ENCODE measurements at regions not wholly inside any gene's neighbourhood (a gene's known extent, or its start where the extent isn't known, plus 50 kb on each side); places are given as distances from the start of the nearest gene placed in this dataset.

GRCh38 chr10:130727766-130728490, 583.6 kb downstream of the TCERG1L start:
- no peak overlapping the region for H3K4me3 ChIP-seq (ENCODE audit: low read length)
- H3K9ac ChIP-seq (ENCODE audit: low read length), result no peak overlapping the region
- H3K27ac ChIP-seq (ENCODE audit: low read length), result no peak overlapping the region
- no peaks in the 10 kb centered on the region for H3K4me1 ChIP-seq (ENCODE audit: control insufficient read depth, low read depth, low read length)
- no peaks in the 10 kb centered on the region for H3K9me3 ChIP-seq (ENCODE audit: control insufficient read depth, low read depth, low read length)
- H3K36me3 ChIP-seq (ENCODE audit: control insufficient read depth, low read depth, low read length), result no peaks in the 10 kb centered on the region
- no peaks in the 10 kb centered on the region for H3K27me3 ChIP-seq (ENCODE audit: control insufficient read depth, insufficient read depth, low read length)

- no peak overlapping the region for H3K9ac ChIP-seq (ENCODE audit: low read length)
- no peaks in the 10 kb centered on the region for H3K36me3 ChIP-seq (ENCODE audit: control insufficient read depth, low read depth, low read length)
These were observed 582.8 kb downstream of the TCERG1L start for GRCh38 chr10:130728531-130729215.

GRCh38 chr10:130729876-130730275, 581.6 kb downstream of the TCERG1L start:
- Histone ChIP-seq H3K4me3 (ENCODE audit: low read length) (no peak overlapping the region), H3K9ac (ENCODE audit: low read length) (no peak overlapping the region), H3K4me1 (ENCODE audit: control insufficient read depth, low read depth, low read length) (no peaks in the 10 kb centered on the region), H3K27me3 (ENCODE audit: control insufficient read depth, insufficient read depth, low read length) (no peaks in the 10 kb centered on the region), H3K27ac (ENCODE audit: low read length) (no peak overlapping the region), H3K36me3 (ENCODE audit: control insufficient read depth, low read depth, low read length) (no peaks in the 10 kb centered on the region), H3K9me3 (ENCODE audit: control insufficient read depth, low read depth, low read length) (no peaks in the 10 kb centered on the region)

More at GRCh38 chr10:130728531-130729215, 582.8 kb downstream of the TCERG1L start:
- Histone ChIP-seq H3K4me3 (ENCODE audit: low read length) (no peak overlapping the region), H3K27ac (ENCODE audit: low read length) (no peak overlapping the region), H3K27me3 (ENCODE audit: control insufficient read depth, insufficient read depth, low read length) (no peaks in the 10 kb centered on the region), H3K4me1 (ENCODE audit: control insufficient read depth, low read depth, low read length) (no peaks in the 10 kb centered on the region), H3K9me3 (ENCODE audit: control insufficient read depth, low read depth, low read length) (no peaks in the 10 kb centered on the region)

GRCh38 chr10:130737186-130737585, 574.3 kb downstream of the TCERG1L start:
- Histone ChIP-seq H3K4me1 (ENCODE audit: control insufficient read depth, low read depth, low read length) (no peaks in the 10 kb centered on the region), H3K27me3 (ENCODE audit: control insufficient read depth, insufficient read depth, low read length) (no peaks in the 10 kb centered on the region), H3K4me3 (ENCODE audit: low read length) (no peak overlapping the region), H3K36me3 (ENCODE audit: control insufficient read depth, low read depth, low read length) (no peaks in the 10 kb centered on the region), H3K27ac (ENCODE audit: low read length) (no peak overlapping the region), H3K9me3 (ENCODE audit: control insufficient read depth, low read depth, low read length) (no peaks in the 10 kb centered on the region), H3K9ac (ENCODE audit: low read length) (no peak overlapping the region)

GRCh38 chr10:130737621-130738020, 573.9 kb downstream of the TCERG1L start:
- Histone ChIP-seq H3K9ac (ENCODE audit: low read length) (no peak overlapping the region), H3K36me3 (ENCODE audit: control insufficient read depth, low read depth, low read length) (no peaks in the 10 kb centered on the region), H3K9me3 (ENCODE audit: control insufficient read depth, low read depth, low read length) (no peaks in the 10 kb centered on the region), H3K4me3 (ENCODE audit: low read length) (no peak overlapping the region), H3K4me1 (ENCODE audit: control insufficient read depth, low read depth, low read length) (no peaks in the 10 kb centered on the region), H3K27ac (ENCODE audit: low read length) (no peak overlapping the region), H3K27me3 (ENCODE audit: control insufficient read depth, insufficient read depth, low read length) (no peaks in the 10 kb centered on the region)

DNA sequence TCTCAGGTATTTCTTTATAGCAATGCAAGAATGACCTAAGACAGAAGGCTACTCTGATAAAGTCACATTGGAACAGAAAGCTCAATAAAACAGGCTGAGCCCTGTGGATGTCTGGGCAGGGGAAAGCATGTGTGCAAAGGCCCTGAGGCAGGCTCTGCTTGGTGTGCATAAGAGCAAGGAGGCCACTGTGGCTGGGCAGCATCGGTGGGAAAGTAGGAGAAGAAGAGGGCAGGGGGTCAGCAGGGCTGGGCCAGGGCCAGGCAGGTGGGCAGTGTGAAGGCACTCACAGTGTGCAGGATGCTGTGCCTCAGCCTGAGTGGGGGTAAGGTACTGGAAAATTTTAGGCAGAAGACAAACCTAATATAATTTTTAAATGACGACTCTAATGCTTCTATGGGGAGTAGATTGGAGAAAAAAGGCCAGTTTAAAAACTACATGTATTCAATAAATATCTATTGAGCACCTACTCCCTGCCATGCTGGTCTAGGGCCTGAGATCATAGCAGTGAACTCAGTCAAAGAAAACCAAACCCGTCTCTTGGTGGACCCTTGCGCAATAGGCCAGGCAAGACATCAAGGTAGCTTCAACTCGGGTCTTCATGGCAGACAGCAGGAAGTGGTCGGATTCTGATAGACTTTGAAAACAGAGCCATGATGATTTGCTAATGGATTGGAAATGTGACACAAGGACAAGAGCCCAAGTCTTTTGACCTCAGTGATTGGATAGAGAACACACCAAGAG, 572.3 kb downstream of the TCERG1L start:
- Histone ChIP-seq H3K27me3 (ENCODE audit: control insufficient read depth, insufficient read depth, low read length) (no peaks in the 10 kb centered on the region), H3K4me1 (ENCODE audit: control insufficient read depth, low read depth, low read length) (peaks cover 1% of the 10 kb centered on the region), H3K9me3 (ENCODE audit: control insufficient read depth, low read depth, low read length) (no peaks in the 10 kb centered on the region), H3K9ac (ENCODE audit: low read length) (no peak overlapping the region), H3K27ac (ENCODE audit: low read length) (no peak overlapping the region), H3K4me3 (ENCODE audit: low read length) (no peak overlapping the region), H3K36me3 (ENCODE audit: control insufficient read depth, low read depth, low read length) (no peaks in the 10 kb centered on the region)

DNA sequence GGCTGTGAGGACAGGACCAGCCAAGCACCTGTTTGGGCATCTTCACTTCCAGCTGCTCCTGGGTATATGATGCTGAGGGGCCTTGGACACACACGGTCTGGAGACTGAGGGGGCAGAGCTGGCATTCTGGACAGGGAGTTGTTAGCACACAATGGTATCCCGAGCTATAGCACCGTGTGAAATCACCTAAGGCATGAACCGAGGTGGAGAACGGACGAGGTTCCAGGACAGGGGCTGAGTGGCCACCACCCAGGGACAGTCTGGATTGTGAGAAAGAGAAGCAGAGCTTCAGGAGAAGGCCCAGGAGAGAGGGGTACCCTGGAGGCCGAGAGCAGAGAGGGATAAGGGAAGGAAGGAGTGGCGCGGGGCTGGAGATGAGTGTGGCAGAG, 571.8 kb downstream of the TCERG1L start:
- Histone ChIP-seq H3K36me3 (ENCODE audit: control insufficient read depth, low read depth, low read length) (no peaks in the 10 kb centered on the region), H3K4me3 (ENCODE audit: low read length) (no peak overlapping the region), H3K27ac (ENCODE audit: low read length) (no peak overlapping the region), H3K9me3 (ENCODE audit: control insufficient read depth, low read depth, low read length) (no peaks in the 10 kb centered on the region), H3K27me3 (ENCODE audit: control insufficient read depth, insufficient read depth, low read length) (no peaks in the 10 kb centered on the region), H3K4me1 (ENCODE audit: control insufficient read depth, low read depth, low read length) (peaks cover 7% of the 10 kb centered on the region), H3K9ac (ENCODE audit: low read length) (no peak overlapping the region)

DNA sequence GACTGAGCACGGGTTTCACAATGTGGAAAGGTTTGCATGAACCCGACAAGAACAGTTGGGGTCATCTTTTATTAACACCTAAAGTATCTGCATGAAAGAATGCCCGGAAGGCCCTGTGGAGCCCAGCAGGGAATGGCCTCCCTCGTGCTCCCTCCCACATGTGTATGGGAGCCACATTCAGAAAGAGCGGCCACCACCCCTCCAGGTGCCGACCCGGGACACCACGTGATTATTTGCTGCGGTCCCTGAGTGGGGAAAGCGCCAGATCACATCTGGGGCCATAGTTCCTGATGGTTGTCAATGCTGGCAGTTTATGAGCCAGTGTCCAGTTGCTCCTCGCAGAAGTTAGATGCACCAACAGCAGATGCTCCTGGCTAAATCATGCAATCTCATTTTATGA, 571.4 kb downstream of the TCERG1L start:
- Histone ChIP-seq H3K36me3 (ENCODE audit: control insufficient read depth, low read depth, low read length) (no peaks in the 10 kb centered on the region), H3K27me3 (ENCODE audit: control insufficient read depth, insufficient read depth, low read length) (no peaks in the 10 kb centered on the region), H3K27ac (ENCODE audit: low read length) (no peak overlapping the region), H3K4me1 (ENCODE audit: control insufficient read depth, low read depth, low read length) (peaks cover 11% of the 10 kb centered on the region), H3K9me3 (ENCODE audit: control insufficient read depth, low read depth, low read length) (no peaks in the 10 kb centered on the region), H3K4me3 (ENCODE audit: low read length) (no peak overlapping the region), H3K9ac (ENCODE audit: low read length) (no peak overlapping the region)

DNA sequence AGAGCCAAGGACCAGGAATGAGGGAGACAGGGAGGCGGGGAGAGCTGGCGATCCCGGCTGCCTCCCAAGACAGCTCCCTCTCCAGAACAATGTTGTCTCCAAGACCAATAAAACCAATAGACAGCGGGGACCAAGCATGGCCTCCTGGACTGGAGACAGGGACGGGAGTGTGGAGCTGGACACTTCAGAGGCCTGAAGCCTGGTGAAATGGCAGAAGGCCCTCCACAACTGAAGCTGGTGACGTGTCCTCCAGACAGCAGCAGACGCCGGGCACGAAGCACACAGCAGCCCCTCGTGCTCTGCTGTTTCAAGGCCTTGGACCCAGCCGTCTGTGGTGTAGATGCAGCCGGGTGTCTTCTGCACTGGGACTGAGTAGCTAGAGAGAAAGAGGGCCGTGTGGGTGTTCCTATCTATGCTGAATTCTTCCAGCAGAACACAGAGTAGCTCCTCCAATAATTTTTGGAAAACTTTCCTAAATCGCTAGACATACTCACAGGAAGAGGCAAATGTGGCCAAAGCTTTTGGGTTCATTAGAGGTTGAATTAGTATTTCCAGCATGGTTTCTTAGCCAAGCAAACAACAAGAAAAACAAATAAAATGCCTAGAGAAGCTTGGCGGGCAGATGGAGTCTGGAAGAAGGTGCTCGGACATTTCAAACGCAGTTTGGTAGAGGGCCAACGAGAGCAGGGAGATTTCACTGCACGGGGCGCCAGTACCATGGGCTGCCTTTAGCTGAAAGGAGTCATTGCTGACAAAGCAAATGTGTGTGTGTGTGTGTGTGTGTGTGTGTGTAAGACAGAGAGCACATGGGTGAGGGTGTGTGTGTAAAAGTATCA, 570.4 kb downstream of the TCERG1L start:
- no peaks in the 10 kb centered on the region for H3K36me3 ChIP-seq (ENCODE audit: control insufficient read depth, low read depth, low read length)
- H3K4me3 ChIP-seq (ENCODE audit: low read length), result no peak overlapping the region
- peaks cover 12% of the 10 kb centered on the region for H3K4me1 ChIP-seq (ENCODE audit: control insufficient read depth, low read depth, low read length)
- no peaks in the 10 kb centered on the region for H3K9me3 ChIP-seq (ENCODE audit: control insufficient read depth, low read depth, low read length)
- H3K27ac ChIP-seq (ENCODE audit: low read length), result no peak overlapping the region
- H3K27me3 ChIP-seq (ENCODE audit: control insufficient read depth, insufficient read depth, low read length), result no peaks in the 10 kb centered on the region
- no peak overlapping the region for H3K9ac ChIP-seq (ENCODE audit: low read length)

- Histone ChIP-seq H3K9ac (ENCODE audit: low read length) (no peak overlapping the region), H3K4me3 (ENCODE audit: low read length) (no peak overlapping the region), H3K9me3 (ENCODE audit: control insufficient read depth, low read depth, low read length) (no peaks in the 10 kb centered on the region), H3K27me3 (ENCODE audit: control insufficient read depth, insufficient read depth, low read length) (no peaks in the 10 kb centered on the region), H3K27ac (ENCODE audit: low read length) (no peak overlapping the region), H3K4me1 (ENCODE audit: control insufficient read depth, low read depth, low read length) (peaks cover 12% of the 10 kb centered on the region), H3K36me3 (ENCODE audit: control insufficient read depth, low read depth, low read length) (no peaks in the 10 kb centered on the region)
These were observed 569.3 kb downstream of the TCERG1L start for GRCh38 chr10:130741901-130742855.

Data from iPS-18a (cell line).